Smooth muscle cell of the brain vasculature (primary cell): ENCODE measurements at regions not wholly inside any gene's neighbourhood (a gene's known extent, or its start where the extent isn't known, plus 50 kb on each side); places are given as distances from the start of the nearest gene placed in this dataset.

Source experiments
- DNase-seq: peaks from one replicate; pipeline ENCODE4 v3.0.0-alpha.2; 2012; ENCODE audit warnings: low read depth, low spot score

DNA sequence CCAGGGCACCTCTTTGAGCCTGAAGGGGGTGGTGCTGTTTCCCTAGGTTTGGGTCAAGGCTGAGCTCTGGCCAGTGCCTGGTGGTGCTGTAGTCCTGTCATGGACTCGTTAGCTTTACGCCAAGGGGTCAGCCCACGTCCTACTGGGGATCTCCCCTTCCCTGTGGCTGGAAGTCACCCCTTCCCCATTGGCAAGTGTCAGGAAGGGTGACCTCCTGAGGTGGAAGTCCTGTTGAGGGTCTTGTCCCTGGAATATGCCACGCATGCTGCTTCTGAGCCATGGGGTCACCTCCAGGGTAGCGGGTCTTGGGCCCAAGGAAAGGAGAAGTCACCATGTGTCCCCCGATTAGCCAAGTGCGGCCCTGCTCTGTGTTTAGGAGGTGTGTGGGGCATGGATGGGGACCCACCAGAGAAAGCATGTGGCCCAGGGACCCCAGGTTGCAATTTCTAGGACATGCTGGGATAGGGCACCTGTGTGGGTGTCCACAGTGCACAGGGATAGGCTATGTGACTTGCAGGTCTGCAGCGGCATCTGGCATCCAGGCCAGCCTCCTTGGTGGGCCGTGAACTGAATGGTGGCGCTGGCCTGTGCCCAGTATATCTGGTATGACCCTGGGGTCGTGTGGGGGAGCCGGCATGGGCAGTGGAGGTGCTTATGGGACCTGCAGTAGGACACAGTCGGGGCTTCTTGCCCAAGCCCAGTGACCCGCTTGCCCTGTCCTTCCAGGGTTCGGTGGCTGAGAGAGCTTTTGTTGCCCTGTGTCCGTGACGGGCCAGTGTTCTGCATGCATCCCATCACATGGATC, 226.7 kb downstream of the SNRPN start:
- no peak for DNase-seq

DNA sequence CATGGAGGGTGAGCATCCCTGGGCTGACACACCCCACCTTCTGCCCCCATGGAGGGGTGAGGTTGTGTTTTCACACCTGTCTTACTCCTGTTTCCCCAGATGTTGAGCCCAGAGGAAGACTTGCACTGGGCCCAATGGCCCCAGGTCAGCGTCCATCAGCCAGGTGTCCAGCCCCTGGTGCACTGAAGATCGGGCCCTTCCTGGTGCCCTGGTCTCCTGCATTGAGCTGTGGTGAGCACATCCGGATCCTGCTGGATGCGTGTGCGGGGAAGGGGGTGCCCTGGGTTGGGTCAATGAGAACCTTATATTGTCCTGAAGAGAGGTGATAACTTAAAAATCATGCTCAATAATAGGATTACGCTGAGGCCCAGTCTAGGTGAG, 227.3 kb downstream of the SNRPN start:
- no peak for DNase-seq

DNA sequence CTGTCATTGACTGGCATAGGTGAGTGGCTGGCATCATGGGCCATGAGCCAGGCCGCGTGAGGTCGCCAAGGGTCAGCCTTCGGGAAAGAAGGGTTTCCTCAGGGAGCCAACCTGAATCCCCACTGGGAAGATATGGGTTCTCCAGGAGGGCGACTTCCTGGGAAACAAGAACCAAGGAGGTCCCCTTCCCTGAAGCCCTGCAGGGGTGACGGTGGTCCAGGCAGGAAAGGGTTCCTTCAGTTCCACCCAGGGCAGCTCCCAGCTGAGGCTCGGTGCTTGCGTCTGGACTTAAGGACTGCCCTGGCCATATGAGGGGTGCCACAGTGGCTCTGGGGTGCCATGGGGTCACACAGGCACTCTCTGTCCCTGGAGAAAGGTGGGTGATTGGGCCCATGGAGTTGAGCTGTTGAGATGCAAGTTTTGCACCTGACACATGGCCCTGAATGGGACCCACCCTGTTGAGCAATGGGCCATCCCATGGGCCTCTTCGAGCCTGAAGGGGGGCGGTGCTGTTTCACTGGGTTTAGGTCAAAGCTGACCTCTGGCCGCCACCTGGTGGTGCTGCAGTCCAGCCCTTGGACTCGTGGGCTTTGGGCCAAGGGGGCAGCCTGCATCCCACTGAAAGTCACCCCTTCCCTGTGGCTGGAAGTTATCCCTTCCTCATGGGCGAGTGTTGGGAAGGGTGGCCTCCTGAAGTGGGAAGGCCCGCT, 228.1 kb downstream of the SNRPN start:
- DNase-seq, result no peak

DNA sequence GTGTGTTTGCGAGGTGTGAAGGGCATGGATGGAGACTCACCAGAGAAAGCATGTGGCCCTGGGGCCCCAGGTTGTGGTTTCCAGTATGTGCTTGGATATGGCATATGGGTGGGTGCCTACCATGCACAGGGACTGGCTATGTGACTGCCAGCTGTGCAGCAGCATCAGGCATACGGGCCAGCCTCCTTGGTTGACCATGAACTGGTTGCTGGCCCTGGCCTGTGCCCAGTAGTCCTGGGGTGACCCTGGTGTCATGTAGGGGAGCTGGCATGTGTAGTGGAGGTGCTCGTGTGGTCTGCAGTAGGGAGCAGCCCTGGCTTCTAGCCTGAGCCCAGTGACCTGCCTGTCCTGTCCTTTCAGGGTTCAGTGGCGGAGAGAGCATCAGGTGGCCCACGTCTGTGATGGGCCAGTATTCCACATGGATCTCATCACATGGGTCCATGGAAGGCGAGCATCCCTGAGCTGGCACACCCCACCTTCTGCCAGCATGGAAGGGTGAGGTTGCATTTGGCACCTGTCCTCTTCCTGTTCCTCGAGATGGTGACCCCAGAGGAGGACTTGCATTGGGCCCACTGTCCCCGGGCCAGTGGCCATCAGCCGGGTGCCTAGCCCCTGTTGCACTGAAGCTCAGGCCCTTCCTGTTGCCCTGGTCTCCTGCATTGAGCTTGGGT, 228.9 kb downstream of the SNRPN start:
- DNase-seq, result no peak

DNA sequence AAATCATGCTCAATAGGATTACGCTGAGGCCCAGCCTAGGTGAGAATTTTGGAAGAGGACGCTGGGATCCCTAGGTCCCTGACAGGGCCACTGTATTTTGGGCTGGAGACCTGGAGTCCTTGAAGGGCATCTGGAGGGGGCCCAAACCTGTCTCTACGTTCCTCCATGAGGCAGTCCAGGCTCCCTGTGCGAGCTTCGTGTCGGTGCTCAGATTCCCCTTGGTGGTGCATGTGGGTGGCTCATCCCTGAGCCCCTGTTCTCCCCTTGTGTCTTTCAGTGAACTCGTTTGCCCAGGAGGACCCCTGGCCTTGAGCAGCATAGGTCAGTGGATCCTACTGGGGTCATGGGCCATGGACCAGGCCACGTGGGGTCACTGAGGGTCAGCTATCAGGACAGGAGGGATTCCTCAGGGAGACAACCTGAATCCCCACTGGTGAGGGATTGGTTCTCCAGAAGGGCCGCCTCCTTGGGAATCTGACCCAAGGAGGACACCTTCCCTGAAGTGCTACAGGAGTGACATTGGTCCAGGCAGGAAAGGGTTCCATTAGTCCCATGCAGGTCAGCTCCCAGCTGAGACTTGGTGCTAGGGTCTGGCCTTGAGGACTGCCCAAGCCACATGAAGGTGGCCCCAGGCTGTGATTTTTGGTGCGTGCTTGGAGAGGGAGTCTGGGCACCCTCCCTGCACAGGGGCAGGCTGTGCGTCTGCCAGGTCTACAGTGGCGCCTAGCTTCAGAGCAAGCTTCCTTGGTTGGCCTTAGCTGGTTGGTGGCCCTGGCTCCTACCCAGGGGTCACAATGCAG, 229.8 kb downstream of the SNRPN start:
- DNase-seq, result no peak

DNA sequence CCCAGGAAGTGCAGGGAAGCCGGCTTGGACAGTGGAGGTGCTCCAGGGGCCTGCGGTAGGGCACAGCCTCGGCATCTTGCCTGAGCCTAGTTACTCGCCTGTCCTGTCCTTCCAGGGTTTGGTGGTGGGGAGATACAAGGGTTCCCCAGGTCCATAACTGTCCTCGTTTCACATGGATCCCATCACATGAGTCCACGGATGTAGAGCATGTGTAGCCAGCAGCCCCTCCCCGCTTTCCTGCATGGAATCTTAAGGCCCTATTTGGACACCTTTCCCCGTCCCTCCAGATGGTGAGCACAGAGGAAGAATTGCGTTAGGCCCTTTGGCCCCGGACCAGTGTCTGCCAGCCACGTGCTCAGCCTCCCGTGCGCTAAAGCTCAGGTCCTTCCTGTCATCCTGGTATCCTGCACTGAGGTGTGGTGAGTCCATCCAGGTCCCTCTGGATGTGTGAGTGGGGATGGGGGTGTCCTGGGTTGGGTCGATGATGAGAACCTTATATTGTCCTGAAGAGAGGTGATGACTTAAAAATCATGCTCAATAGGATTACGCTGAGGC, 230.4 kb downstream of the SNRPN start:
- no peak for DNase-seq

DNA sequence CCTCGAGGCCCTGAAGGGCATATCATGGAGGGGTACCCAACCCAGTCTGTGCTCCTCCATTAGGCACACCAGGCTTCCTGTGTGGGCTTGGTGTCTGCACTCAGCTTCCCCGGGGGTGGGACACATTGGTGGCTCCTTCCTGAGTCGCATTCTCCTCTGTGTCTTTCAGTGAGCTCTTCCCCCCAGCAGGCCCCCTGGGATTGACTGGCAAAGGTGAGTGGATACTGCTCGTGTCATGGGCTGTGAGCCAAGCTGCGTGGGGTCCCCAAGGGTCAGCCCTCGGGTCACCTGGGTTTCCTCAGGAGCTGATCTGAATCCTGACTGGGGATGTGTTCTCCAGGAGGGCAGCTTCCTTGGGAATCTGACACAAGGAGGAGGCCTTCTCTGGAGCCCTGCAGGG, 231.0 kb downstream of the SNRPN start:
- no peak for DNase-seq

DNA sequence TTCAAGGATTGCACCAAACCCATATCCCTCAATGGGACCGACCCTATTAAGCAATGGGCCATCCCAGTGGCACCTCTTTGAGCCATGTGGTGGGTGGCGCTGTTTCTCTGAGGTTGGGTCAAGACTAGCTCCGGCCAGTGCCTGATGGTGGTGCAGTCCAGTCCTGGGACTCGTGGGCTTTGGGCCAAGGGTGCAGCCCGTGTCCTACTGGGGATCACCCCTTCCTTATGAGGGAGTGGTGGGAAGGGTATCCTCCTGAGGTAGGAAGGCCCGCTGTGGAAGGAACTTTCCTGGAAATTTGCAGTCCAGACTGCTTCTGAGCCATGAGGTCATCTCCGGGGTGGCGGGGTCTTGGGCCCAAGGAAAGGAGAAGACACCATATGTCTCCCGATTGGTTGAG, 231.6 kb downstream of the SNRPN start:
- no peak for DNase-seq

DNA sequence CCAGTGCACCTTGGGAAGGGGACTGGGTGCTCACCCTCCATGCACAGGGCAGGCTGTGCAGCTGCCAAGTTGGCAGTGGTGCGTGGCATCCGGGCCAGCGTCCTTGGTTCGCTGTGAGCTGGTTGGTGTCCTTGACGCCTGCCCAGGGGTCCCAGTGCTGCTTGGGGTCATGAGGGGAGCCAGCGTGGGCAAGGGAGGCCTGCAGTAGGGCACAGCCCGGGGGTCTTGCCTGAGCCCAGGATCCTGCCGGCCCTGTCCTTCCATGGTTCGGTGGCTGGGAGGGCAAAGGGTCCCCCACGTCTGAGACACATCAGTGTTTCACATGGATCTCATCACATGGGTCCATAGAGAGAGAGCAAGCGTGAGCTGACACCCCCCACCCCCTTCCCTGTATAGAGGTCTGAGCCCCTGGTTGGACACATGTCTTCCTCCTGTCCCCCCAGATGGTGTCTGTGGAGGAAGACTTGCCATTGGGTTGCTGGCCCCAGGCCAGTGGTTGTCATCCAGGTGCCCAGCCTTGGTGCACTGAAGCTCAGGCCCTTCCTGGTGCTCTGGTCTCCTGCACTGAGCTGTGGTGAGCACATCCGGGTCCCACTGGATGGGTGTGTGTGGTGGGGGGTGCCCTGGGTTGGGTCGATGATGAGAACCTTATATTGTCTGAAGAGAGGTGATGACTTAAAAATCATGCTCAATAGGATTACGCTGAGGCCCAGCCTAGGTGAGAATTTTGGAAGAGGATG, 232.3 kb downstream of the SNRPN start:
- DNase-seq, result no peak

DNA sequence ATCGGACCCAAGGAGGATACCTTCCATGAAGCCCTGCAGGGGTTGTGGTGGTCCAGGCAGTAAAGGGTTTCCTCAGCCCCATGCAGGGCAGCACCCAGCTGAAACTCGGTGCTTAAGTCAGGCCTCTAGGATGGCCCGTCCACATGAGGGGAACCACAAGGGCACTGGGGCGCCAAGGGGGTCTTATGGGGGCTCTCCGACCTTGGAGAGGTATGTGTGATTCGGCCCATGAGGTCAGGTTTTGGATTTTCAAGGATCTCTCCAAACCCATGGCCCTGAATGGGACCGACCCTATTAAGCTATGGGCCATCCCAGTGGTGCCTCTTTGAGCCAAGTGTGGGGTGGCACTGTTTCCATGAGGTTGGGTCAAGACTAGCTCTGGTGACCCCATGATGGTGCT, 233.3 kb downstream of the SNRPN start:
- DNase-seq, result no peak

DNA sequence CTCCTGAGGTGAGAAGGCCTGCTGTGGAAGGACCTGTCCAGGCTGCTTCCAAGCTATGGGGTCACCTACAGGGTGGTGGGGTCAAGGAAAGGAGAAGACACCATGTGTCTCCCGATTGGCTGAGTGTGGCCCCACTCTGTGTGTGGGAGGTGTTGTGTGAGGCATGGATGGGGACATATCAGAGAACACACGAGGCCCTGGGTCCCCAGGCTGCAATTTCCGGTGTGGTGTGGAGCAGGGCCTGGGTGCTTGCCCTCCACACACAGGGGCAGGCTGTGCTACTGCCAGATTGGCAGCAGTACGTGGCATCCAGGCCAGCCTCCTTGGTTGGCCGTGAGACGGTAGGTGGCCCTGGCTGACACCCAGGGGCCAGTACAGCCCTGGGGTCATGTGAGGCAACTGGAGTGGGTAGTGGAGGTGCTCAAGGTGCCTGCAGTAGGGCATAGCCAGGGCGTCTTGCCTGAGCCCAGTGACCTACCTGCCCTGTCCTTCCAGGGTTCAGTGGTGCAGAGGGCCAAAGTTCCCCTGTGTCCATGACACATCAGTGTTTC, 233.8 kb downstream of the SNRPN start:
- DNase-seq, result no peak

DNA sequence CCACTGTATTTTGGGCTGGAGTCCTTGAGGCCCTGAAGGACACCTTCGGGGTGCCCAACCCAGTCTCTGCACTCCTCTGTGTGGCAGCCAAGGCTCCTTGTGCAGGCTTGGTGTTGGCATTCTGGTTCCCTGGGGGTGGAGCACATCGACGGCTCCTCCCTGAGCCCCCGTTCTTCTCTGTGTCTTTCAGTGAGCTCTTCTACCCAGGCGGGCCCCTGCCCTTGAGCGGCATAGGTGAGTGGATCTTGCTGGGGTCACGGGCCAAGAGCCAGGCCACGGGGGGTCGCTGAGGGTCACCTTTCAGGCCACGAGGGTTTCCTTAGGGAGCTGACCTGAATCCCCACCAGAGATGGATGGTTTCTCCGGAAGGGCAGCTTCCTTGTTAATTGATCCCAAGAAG, 234.8 kb downstream of the SNRPN start:
- no peak for DNase-seq

DNA sequence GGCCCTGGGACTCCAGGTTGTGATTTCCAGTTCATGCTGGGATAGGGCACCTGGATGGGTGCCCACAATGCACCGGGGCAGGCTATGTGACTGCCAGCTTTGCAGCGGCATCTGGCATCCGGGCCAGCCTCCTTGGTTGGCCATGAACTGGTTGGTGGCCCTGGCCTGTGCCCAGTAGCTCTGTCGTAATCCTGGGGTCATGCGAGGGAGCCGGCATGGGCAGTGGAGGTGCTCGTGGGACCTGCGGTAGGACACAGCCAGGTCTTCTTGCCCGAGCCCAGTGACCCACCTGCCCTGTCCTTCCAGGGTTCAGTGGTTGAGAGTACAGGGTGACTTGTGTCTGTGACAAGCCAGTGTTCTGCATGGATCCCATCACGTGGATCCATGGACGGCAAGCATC, 237.9 kb downstream of the SNRPN start:
- no peak for DNase-seq

DNA sequence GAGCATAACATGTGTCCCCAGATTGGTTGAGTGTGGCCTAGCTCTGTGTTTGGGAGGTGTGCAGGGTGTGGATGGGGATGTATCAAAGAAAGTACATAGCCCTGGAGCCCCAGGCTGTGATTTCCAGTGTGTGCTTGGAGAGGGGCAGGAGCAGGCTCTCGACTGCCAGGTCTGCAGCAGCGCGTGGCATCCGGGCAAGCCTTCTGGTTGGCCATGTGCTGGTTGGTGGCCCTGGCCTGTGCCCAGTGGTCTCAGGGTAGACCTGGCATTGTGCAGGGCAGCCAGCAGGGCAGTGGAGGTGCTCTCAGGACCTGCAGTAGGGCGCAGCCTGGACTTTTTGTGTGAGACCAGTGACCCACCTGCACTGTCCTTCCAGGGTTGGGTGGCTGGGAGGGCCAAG, 231.5 kb downstream of the UBE3A start:
- no peak for DNase-seq

DNA sequence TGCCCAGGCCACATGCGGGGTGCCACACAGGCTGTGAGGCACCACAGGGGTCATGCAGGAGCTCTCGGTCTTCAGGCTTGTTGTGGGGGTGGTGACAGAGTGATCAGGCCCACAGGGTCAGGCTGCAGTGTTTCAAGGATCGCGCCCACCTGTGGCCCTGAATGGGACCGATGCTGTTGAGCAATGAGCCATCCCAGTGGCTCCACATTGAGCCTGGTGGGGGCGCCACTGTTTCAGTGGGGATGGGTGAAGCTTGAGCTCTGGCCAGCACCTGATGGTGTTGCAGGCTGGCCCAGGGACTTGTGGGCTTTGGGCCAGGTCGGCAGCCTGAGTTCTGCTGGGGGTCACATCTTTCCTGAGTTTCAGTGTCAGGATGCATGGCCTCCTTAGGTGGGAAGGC, 230.1 kb downstream of the UBE3A start:
- DNase-seq, result no peak

DNA sequence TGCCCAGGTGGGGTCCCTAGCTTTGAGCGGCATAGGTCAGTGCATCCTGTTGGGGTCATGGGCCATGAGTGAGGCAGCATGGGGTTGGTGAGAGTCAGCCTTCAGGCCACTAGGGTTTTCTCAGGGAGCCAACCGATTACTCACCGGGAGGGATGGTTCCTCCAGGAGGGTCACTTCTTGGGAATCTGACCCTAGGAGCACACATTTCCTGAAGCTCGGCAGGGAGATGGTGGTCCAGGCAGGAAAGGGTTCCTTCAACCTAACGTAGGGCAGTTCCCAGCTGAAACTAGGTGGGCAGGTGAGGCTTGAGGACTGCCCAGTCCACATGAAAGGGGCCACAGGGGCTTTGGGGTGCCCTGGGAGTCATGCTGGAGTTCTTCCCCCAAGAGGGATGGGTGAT, 218.0 kb downstream of the UBE3A start:
- DNase-seq, result no peak

DNA sequence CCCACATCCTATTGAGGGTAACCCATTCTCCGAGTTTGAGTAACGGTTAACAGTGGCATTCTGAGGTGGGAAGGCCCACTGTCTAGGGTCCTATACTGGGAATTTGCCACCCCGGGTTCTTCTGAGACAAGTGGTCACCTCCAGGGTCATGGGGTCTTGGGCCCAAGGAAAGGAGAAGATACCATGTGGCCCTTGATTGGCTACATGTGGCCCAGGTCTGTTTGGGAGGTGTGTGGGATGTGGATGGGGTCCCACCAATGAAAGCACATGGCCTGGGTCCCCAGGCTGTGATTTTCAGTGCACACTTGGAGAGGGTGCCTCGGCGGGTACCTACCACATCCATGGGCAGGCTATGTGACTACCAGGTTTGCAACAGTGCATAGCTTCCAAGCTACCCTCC, 214.4 kb downstream of the UBE3A start:
- no peak for DNase-seq

DNA sequence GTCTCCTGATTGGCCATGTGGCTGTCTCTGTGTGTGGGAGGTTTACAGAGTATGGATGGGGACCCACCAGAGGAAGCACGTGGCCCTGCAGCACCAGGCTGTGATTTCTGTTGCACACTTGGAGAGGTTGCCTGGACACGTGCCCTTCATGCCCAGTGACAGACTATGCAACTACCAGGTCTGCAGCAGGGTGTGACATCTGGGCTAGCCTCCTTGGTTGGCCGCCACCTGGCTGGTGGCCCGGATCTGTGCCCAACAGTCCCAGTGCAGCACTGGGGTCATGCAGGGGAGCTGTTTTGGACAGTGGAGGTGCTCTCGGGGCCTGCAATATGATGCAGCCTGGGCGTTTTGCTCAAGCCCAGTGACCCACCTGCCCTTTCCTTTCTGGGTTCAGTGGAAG, 212.5 kb downstream of the UBE3A start:
- DNase-seq, result no peak

DNA sequence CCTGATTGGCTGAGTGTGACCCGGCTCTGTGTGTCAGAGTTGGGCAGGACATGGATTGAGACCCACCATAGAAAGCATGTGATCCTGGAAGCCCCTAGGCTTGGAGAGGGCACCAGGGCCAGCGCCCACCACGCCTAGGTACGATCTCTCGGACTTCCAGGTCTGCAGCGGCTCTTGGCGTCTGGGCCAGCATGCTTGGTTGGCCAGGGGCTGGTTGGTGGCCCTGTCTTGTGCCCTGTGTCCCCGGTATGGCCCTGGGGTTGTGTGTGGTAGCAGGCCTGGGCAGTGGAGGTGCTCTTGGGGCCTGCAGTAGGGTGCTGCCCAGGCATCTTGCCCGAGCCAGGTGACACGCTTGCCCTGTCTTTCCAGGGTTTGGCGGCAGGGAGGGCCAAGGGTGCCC, 210.6 kb downstream of the UBE3A start:
- no peak for DNase-seq

DNA sequence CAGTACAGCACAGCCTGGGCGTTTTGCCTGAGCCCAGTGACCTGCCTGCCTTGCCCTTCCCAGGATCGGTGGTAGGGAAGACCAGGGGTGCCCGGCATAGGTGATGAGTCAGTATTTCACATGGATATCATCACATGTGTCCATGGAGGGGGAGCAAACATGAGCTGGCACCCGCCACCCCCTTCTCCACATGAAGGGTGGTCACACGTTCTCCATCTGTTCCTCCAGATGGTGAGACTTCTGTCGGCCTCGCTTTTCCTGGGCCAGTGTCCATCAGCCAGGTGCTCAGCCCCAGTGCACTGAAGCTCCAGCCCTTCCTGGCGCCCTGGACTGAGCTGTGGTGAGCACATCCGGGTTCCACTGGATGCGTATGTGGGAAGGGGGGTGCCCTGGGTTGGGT, 208.4 kb downstream of the UBE3A start:
- no peak for DNase-seq
